ENCODE measurements at regions not wholly inside any gene's neighbourhood (a gene's known extent, or its start where the extent isn't known, plus 50 kb on each side); places are given as distances from the start of the nearest gene placed in this dataset.
A peak's percentile ranks its signal among the peaks of the same experiment; 100 is the strongest.
"Not testable (repeated sequence)": the region's sequence is repeated elsewhere in the genome, so short reads cannot be mapped to it uniquely, and the experiment has no call there.

DNA sequence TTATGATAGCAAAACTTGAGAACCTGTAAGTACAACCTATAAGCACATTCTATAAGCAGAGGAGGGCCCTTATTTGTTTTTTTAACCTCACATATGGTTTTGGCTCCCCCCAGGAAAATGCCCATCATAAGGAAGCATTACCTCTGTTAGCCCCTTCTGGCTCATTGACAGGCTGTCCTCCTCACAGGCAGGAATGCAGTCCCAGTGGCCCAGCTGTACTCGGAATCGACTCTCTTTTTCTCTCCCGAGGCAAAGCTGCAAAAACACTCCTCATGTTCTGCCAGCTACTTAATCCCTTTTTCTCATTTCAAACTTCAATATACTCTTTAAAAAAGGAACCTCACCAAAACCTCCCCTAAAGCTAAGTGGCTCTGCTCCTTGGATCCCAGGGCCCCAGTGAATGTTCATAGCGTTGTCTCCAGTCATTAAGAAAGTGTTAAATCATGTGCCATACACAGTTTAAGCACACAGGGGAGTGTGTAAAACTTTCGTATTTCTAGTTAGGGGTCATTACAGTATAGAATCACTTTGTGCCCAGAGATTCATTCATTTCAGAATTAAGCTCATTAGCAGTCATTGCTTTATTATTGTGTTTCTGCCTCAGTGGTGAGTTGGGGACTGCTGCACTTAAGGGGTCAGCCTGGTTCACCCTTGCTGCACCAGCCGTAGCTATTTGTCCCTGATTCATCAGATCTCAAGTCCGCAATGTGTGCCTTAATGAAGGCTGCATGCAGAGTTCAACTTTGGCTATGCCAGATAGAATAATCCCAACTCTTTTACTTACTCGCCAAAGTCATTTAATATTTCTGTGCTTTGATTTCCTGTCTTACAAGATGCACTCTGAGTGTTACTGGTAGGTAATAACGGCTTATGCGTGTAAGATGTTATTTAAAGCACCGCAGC, 57.6 kb downstream of the JRKL start:
- DNase-seq, result no peak

DNA sequence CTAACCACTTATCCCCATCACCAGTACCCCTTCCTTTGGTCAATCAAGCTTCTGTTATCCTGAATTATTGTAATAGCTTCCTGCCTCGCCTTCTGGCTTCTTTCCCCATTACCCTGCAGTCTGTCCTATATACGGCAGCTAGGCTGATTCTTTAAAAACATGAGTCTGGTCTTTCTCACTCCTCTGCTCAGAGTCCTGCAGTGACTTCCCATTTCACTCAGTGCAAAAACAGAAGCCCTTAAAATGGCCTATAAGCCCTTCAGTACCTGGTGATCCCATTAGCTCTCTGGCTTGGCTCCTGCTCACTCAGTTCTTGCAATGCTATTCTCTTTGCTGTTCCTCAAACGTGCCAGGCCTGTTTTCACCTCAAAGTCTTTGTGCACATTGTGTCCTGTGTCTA, 58.4 kb downstream of the JRKL start:
- no peak for DNase-seq

DNA sequence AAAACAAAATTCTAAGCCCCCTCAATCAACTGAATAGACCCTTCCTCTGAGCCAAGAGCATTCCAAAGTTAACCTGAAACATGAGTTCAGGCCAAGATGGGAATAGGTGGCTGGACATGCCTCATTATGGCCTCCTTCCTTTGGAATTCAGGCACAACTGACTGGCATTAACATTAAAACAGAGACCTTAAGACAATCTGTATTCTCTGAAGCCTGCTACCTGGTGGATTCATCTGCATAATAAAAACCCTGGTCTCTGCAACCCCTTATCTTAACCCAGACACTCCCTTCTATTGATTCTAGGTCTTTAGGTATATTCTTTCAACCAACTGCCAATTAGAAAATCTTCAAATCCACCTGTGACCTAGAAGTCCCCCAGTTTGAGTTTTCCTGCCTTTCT, 66.3 kb downstream of the JRKL start:
- no peak for DNase-seq

DNA sequence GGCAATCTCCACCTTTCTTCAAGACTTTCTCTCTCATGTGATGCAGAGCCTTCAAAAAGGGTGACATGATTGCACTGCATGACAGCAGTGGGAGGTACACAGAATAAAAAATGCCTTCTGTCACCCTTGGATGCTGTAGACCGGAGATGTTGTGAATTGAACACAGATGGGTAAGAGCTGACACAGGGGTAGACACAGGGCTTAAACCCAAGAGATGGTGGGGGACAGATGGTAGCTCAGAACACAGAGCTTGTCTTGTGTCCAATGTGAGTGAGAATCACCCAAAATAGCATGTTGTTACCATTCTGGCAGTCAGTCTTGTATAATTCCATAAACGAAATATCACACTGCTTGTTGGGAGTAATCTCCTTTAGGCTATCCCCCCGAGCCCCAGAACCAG, 69.9 kb downstream of the JRKL start:
- no peak for DNase-seq

DNA sequence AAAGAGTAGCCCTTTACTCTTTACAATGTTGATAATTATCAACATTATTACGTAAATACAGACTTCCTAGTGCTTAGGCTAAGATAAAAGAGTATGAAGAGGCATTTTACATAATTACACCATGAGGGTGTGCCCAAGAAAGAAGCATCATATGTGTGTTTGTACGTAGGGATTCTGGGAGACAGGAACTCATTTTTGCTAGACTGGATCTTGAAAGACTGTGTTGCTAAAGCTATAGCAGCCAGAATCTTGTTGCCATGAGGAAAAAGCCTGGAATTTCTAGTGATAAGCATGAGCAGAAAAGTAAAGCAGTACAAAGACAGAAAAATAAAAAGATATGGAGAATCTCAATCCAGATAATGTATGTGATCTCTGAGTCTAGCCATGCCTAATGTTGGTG, 72.1 kb downstream of the JRKL start:
- no peak for DNase-seq

DNA sequence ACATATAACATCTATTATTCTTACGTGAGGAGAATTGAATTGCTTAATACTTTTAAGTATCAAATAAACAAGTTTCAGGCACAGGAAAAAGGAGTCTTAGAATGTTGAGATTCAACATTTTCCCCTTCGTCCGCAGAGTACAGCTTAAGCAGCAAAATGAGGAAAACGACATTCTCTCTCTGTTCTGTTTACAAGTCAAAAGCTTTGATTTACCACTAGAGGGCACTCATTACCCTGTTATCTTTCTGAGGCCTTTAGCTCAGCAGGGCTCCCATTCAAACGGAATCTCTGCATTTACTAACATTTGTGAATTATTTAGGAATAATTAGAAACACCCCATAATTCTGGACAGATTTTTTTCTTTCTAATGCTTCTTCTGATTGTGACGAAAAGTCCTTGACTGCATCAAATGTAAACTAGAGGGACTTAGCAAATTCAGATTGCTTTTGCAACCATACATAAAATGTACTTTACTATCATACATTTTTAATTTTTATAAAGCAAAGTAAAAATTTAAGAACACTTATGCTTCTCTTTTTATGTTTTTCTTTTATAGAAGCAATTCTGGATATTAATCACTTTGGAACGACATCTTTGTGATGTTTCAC, 75.0 kb downstream of the JRKL start:
- peak; percentile 52 to 90 (median 75) for DNase-seq

DNA sequence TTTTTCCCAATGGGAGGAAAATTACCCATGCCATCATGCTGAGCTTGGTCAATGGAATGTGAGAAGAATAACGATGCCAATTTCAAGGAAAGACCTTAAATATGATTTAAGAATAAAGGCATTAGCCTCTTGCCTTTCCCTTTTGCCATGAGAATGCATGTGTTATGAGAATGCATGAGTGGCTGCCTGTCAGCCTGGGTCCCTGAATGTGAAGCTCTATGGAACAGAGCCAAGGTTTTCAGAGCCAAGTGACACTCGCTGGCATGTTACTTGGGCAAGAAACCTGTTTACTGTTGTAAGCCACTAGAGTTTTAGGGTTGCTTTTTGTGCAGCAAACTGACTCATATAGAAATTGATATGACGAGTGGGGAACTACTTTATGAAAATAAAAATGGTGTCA, 75.7 kb downstream of the JRKL start:
- DNase-seq, result peak; percentile 4 to 58 (median 20)

DNA sequence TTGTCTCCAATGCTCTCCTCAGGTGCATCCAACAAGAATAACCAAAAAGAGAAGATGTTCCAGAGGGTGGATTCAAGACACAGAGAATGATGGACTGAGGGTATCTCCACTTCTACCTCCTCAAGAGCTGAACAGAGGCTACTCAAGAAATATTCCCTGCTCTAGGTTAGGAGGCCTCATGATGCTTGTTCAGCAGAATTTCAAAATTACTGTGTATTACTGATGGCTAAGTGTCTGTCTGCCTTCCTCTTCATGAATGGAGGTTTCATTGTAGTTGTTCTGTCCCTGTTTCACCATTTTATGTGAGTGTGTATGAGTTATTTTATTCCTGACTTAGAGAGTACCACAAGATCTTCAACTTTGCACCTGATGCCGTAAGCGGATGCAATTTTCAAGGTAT, 76.8 kb downstream of the JRKL start:
- DNase-seq, result no peak

DNA sequence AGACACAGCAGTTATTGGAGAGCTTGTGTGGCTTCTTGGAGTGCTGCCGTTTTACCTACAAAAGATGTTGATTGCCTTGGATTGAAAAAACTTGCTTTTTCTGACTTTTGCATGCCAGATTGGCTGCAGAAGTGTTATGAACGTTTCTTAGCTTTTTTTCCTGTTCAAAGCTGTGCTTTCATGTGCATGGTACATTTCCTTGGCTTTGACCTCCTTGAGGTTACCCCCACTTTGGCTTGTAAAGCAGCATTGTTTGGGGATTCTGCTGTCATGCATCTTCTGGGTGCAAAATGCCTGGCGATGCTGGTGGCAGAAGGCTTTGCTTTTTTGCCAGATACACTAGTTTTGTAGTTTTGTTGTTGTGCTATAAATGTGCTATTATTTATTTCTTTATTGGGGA, 80.0 kb downstream of the JRKL start:
- DNase-seq, result no peak

DNA sequence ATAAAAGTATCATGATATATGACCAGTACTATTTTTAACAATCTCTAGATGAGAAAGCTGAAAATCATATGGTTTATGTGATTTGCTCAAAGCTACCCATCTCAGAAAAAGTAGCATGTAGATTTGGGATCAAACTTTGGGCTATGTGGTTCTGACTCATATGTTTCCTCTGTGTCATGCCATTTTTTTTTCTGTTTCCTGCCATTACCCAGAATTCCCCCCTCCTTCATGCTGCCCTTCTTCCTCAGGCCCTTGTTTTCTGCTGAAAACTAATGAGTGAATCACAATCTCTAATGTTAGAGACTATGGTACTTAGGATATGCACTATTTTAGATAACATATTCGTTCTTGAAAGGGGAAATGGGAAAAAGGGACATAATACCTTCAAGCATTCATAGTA, 80.7 kb downstream of the JRKL start:
- no peak for DNase-seq

DNA sequence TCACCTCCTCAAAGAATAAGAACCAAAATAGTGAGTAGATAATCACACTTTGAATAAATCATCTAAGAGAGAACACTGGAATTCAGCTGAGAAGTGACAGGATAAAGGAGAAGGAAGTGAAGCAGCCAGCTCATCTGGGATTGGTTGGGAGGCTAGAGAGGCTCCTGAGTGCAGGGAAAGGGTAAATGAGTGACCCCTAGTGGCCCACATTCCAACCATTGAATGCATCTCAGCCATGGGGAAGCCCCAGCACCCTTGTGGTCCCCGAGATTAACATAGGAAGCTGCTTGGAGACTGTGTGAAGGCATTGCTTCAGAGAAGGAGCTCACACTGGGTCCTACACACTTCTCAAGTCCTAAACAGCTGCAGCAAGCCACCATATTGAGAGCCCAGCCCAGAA, 82.3 kb downstream of the JRKL start:
- no peak for DNase-seq

DNA sequence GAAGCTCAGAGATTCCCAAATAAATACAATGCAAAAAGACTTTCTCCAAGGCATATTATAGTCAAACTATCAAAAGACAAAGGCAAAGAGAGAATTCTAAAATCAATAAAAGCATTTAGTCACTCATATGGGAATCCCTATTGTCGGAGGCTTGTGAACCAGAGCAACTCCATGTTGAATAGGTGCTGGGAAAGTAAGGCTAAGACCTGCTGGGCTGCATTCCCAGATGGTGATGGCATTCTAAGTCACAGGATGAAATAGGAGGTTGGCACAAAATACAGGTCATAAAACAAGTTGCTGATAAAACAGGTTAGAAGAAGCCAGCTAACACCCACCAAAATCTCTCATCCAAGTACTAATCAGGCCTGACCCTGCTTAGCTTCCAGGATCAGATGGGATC, 84.5 kb downstream of the JRKL start:
- no peak for DNase-seq

DNA sequence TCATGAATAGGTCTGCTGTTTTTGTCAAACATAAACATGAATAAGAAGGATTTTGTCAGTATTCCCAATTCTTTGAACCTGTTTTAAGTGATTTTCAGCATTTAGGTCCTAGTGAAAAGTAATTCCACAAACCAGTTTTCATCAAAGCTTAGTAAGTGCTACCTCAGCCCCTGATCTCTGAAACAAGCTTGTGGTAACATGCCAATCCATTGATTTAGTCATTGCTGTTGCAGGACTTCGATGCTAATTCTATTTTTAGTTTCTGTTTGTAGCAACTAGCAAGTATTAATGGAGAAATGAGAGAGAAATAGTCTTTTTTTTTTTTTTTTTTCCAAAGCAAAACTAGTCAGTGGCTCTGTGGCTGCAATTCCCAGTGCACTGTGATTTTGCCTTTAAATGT, 91.4 kb downstream of the JRKL start:
- DNase-seq, result no peak

DNA sequence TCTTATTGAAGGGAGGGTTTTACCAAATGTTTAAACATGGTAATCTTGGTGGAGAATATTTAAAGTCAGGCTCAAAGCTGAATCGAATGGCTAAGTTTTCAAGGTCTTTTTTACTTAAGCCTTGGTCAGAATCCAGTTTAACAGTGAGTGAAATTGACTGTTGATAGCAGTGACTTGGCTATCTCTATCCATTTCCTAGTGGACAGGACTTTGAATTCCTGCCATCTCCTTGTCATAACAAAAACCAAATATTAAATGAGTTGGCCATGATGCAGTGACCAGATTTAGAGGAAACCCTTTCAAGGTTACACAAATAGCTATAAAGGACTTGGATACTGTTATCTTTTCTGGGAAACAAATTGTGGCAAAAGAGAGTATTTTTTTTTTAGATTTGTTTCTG, 92.0 kb downstream of the JRKL start:
- no peak for DNase-seq

DNA sequence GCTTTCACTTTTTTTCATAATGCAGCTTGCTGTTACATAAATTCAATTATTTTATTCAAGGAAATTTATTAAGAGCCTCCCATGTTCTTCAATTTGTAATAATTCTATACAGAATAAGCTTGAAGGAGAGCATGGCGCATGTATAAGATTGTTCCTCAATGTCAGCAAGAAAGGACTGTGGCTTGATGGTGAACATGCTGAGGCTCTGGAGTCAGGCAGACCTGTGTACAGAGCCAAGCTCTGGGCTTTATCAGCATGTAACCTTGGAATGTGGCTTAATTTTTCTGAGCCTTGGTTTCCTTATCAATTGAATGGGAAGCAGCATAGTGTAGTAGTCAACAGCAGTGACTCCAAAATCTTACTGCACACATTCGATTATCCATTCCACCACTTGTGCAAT, 92.4 kb downstream of the JRKL start:
- DNase-seq, result no peak

DNA sequence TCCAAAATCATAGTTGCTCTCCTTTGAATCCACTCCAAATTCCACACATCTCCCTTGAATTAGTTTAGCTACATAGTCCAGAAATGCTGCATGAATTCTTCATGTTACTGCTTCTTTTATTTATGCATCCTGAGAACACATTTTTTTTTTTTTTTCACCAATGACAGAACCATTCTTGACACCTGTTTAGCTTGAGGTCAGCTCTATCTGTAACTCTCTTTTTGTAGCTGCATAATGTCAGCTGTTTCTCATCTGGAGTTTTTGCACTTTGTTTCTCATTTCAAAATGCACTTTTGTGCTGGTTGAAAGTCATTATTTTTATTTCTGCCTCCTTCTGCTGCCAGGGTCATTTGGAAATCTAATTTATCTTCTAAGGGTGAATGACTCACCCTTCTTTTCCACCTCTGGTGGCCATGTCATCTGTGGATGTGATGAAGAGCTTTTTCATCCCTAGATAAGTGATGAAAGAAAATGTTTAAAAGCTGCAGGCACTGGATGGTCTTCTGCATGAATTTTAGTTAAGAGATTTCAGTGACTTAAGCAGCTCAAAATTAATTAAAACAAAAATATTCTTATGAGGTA, 93.7 kb downstream of the JRKL start:
- DNase-seq, result no peak

DNA sequence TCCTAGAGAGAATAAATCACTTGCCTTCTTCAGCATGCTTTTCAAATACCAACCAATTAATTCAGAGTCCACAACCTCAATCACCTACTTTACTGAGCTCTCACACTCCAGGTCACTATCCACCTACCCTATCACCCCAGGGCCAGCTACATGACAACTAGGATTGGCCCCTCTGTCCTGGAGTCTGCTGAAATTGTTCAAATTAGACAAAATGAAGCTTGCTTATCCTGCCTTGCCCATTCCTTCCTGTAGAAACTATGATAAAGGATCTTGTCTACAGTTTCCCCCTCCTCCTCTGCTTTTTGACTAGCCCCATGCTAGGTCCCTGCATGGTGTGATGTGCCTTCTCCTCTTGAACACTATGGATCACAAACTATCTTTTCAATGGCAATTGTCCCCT, 94.5 kb downstream of the JRKL start:
- DNase-seq, result no peak

DNA sequence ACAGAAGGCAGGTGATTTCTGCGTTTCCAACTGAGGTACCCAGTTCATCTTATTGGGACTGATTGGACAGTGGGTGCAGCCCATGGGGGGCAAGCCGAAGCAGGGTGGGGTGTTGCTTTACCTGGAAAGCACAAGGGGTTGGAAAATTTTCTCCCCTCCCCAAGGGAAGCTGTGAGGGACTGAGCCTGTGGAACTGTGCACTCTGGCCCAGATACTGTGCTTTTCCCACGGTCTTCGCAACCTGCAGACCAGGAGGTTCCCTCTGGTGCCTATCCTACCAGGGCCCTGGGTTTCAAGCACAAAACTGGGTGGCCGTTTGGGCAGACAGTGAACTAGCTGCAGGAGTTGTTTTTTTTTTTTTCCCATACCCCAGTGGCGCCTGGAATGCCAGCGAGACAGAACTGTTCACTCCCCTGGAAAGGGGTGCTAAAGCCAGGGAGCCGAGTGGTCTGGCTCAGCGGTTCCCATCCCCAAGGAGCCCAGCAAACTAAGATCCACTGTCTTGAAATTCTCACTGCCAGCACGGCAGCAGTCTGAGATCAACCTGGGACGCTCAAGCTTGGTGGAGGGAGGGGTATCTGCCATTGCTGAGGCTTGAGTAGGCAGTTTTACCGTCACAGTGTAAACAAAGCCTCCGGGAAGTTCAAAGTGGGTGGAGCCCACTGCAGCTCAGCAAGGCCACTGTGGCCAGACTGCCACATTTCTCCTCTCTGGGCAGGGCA, 97.2 kb downstream of the JRKL start:
- DNase-seq, result peak; percentile 44 to 74 (median 47)

DNA sequence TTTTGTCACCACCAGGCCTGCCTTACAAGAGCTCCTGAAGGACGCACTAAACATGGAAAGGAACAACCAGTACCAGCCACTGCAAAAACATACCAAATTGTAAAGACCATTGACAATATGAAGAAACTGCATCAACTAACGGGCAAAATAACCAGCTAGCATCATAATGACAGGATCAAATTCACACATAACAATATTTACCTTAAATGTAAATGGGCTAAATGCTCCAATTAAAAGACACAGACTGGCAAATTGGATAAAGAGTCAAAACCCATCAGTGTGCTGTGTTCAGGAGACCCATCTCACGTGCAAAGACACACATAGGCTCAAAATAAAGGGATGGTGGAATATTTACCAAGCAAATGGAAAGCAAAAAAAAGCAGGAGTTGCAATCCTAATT, 99.1 kb downstream of the JRKL start:
- not testable (repeated sequence) for DNase-seq

DNA sequence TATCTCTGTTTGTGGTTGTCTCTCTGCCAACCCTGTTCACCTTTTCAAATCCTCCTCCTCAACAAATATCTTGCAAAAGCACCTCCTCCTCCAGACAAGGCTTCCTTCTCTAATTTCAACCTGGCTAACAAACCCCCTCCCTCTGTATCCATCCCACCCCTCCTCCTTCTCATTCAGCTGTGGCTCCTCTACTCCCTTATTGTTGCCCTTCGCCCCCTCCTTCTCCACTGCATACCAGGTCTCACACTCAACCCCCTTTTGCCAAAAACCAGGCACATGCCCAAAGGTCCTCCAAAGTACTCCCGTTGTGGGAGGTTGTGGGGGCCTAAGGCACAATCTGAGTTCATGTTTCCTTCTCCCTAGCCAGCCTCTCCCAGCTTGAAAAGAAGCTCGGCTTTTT, 110.6 kb downstream of the JRKL start:
- DNase-seq, result no peak

DNA sequence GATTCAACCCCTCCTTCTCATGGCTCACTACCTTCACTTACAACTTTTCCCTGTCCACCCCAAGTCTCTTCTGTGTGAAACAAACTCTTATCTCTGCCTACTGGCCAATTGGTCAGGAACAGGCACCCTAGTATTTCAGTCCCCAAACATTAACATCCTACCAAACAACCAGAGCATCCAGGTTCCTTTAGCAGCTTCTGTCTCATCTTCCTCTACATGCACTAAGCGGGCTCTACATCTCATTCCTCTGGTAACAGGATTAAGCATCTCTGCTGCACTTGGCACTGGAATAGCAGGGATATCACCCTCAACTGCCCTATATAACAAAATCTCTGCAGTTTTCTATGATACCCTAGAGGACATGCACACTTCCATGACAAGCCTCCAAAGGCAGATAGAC, 116.2 kb downstream of the JRKL start:
- DNase-seq, result no peak

DNA sequence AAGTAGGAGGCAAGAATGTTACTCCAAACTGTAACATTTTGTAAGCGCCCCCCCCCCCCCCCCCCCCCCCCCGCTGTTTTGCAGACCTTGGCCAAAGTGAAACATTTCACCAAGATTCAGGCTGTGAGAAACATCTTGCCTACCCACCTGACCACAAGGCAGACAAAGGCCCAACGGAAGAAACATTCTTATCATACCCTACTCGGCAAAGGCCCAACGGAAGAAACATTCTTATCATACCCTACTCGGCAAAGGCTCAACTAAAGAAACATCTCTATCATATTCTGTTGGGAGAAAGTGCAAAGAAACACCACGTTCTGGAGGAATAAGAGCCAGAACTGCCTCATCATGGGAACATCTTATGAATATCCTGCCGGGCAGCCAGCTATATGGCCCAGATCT, 117.1 kb downstream of the JRKL start:
- DNase-seq, result no peak

DNA sequence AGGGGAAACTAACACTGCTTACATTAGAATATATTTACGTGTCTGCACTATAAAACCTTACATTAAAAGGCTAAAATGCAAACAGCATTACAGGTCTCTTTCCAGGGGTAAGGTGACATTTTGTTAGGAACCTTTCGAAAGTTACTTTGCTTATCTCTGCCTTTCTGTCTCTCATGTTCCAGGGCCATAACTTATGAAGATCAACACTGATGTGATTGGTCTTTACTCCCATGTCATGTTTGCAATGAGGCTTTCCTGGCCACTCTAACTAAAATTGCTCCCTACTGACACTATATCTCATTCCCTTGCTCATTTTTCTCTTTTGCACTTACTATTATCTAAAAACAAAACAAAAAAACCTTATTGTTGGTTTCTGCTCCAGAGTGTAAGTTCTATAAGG, 119.0 kb downstream of the JRKL start:
- DNase-seq, result no peak

DNA sequence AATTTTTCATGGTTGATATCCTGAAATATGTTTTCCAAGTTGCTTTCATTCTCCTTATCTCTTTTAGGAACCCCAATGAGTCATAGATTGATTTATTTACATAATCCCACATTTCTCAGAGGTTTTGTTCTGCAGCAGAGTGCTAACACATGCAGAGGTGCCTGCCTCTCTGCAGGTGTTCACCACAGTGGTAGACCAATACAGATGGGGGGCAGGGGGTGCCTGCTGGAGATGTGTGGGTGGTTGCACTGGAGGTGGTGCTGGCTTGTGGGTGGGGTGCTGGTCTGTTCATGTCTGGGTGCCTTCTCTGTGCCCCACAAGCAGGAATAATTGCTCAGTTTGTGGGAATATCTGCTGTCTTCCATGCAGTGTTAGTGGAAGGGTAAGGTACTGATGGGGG, 131.1 kb downstream of the JRKL start:
- DNase-seq, result no peak
